BJ (cell line): ENCODE measurements at regions not wholly inside any gene's neighbourhood (a gene's known extent, or its start where the extent isn't known, plus 50 kb on each side); places are given as distances from the start of the nearest gene placed in this dataset.

Source experiments
- CTCF ChIA-PET: fragments of 350-600 bp; formaldehyde crosslinking; extraction: SDS; loops from one replicate; lab custom pipeline; 2021; ENCODE audit warnings: antibody characterized with exemption, inconsistent platforms; lab: Yijun Ruan, JAX
- POLR2A ChIA-PET: fragments of 300-600 bp; sonication (Branson Sonifier 250); formaldehyde crosslinking; extraction: SDS; loops from one replicate; lab custom pipeline; 2021; ENCODE audit warnings: antibody characterized with exemption; lab: Charles Lee
- DNase-seq: peaks from one replicate; pipeline ENCODE4 v3.0.0-alpha.2; 2011; ENCODE audit warnings: low read depth
- H3K27me3 ChIP-seq: 2 replicates; pipeline ENCODE4 v1.6.0; 2011; ENCODE audit warnings: low read length; ENCODE audit not compliant: control insufficient read depth, insufficient read depth
- H3K36me3 ChIP-seq: 2 replicates; pipeline ENCODE4 v1.5.1; 2011; ENCODE audit warnings: low read length; ENCODE audit not compliant: control insufficient read depth, insufficient read depth
- H3K4me3 ChIP-seq: 2 replicates; pipeline ENCODE4 v1.5.1; 2011; ENCODE audit warnings: low read depth, mild to moderate bottlenecking, control low read depth, low read length
- TF ChIP-seq, protein P1 (sequence below): IDR thresholded peaks from 2 replicates; pipeline ENCODE4 v1.5.1; 2011; ENCODE audit warnings: low read depth, mild to moderate bottlenecking, control low read depth, inconsistent platforms, low read length, moderate library complexity; ENCODE audit not compliant: insufficient read depth

DNA sequence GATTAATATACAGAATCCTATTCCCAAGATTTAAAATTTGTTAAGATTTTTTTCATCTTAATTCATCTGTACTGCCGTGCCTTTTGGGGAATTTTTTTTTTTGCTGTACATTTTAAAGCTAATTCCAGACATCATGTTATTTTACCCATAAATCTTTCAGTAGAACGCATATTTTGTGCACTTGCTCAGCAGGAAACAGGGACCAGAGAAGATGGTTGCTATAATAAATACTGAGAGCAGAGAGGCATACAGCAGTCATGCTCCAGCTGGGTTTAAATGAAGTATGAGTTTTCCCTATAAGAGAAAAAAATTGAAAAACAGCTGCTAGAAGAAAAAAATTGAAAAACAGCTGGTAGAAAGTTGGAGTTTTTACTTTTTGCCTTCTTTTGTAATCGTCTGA, 196.9 kb upstream of the PUM3 start:
- TF ChIP-seq, protein P1, sequence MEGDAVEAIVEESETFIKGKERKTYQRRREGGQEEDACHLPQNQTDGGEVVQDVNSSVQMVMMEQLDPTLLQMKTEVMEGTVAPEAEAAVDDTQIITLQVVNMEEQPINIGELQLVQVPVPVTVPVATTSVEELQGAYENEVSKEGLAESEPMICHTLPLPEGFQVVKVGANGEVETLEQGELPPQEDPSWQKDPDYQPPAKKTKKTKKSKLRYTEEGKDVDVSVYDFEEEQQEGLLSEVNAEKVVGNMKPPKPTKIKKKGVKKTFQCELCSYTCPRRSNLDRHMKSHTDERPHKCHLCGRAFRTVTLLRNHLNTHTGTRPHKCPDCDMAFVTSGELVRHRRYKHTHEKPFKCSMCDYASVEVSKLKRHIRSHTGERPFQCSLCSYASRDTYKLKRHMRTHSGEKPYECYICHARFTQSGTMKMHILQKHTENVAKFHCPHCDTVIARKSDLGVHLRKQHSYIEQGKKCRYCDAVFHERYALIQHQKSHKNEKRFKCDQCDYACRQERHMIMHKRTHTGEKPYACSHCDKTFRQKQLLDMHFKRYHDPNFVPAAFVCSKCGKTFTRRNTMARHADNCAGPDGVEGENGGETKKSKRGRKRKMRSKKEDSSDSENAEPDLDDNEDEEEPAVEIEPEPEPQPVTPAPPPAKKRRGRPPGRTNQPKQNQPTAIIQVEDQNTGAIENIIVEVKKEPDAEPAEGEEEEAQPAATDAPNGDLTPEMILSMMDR = no peak
- Histone ChIP-seq H3K4me3 (no peak overlapping the region), H3K36me3 (no peaks in the 10 kb centered on the region), H3K27me3 (no peaks in the 10 kb centered on the region)
- ChIA-PET POLR2A (interaction anchor here (0.6 kb wide), 2 partner anchors 69 to 967 kb away, joined by 4 read pairs; no protein-coding TSS in a partner anchor), CTCF (no interaction called here)
- DNase-seq = peak; percentile 25

DNA sequence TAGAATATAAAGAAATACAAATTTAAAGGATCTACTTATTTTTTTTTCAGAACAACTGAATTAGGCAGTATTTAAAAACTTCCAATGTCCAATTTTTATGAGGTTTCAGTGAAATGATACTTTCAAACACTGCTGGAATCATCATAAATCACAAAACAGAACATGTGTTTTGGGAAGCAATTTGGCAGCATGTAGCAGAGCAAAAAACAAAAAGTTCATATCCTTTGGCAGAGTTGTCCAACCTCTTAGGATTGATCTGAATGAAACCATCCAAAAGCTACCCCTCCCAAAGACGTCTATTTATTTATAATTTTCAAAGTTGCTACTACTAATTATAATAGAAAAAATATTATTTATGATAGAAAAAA, 192.4 kb upstream of the PUM3 start:
- ChIA-PET CTCF (interaction anchor here (1.2 kb wide), 1 partner anchor 13 kb away, joined by 4 read pairs; no protein-coding TSS in a partner anchor), POLR2A (no interaction called here)
- no peak for DNase-seq
- TF ChIP-seq, protein P1 = no peak
- Histone ChIP-seq H3K4me3 (no peak overlapping the region), H3K27me3 (no peaks in the 10 kb centered on the region), H3K36me3 (no peaks in the 10 kb centered on the region)

DNA sequence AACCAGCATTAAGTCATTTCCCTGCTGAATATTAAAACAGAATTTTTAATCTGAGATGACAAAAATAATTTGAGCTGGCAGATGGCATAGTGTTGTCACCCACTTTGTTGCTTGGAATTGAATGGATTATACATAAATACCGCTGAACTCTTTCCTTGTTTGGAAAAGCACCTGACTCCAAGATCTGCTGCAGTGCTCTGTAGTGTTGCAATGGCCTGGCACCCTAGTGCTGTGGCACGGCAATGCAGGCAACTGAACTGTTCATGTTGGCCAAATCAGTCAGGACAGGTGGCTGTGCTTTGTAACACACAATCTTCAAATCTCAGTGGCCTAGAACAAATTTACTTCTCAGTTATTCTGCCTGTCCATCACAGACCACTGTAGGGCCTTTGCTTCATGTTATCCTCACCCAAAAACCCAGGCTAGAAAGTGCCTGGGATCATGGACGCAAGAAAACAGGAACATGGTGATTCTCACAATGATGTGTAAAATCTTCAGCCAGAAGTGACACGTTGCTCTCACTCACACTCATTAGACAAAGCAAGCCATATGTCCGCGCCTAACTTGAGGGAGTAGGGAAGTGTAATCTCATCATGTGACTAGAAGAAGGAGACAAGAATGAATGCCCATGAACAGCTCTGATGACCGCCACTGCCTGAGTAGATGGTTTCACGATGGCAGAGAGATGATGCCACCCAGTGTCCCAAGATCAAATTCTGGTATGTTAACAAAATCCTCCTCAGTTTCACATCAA, 191.9 kb upstream of the PUM3 start:
- ChIA-PET CTCF (interaction anchor here (1.2 kb wide), 1 partner anchor 12 kb away, joined by 4 read pairs; no protein-coding TSS in a partner anchor), POLR2A (interaction anchor here (0.6 kb wide), 1 partner anchor 634 kb away, joined by 3 read pairs; no protein-coding TSS in a partner anchor)
- TF ChIP-seq, protein P1 = no peak
- Histone ChIP-seq H3K27me3 (no peaks in the 10 kb centered on the region), H3K4me3 (no peak overlapping the region), H3K36me3 (no peaks in the 10 kb centered on the region)
- no peak for DNase-seq

DNA sequence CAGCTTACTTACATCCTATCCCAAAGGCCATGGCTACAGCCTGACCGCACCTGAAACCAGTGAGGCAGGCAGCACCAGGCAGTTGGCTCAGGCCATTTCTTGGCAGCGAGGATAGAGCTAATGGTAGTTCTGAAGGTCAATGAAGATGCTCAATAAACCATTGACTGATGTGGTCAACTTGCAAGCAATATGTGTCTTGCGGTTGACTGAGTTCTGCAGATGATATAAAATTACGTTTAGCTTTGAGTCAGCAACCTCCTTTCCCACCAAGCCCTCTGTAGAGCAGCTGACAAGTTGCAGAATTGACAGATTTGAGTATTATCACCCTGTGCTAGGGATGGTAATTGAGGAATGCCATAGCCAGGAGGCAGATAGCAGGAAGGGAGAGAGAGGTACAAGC, 189.0 kb upstream of the PUM3 start:
- Histone ChIP-seq H3K36me3 (no peaks in the 10 kb centered on the region), H3K4me3 (no peak overlapping the region), H3K27me3 (no peaks in the 10 kb centered on the region)
- no peak for DNase-seq
- ChIA-PET CTCF (no interaction called here), POLR2A (no interaction called here)
- TF ChIP-seq, protein P1 = no peak

DNA sequence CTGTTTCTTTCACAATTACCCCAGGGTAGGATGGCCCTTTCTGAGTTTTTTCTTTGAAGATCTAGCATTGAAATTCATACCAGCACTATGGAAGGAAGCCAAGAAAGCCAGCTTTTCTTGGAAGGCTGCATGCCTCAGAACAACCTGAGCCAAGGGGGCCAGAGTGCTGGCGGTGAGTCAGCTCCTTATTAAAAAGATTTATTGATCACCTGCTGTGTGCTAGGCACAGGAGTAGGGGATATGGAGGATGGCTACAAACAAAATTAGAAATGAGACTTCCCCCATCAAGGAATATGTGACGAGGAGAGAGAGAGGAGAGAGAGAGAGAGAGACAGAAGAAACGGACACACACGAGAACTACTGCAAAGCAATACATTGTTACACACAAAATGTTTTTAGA, 184.6 kb upstream of the PUM3 start:
- Histone ChIP-seq H3K27me3 (no peaks in the 10 kb centered on the region), H3K4me3 (no peak overlapping the region), H3K36me3 (no peaks in the 10 kb centered on the region)
- POLR2A ChIA-PET = no interaction called here
- TF ChIP-seq, protein P1 = no peak
- CTCF ChIA-PET = no interaction called here
- DNase-seq = no peak
